ENCODE measurements at regions not wholly inside any gene's neighbourhood (a gene's known extent, or its start where the extent isn't known, plus 50 kb on each side); places are given as distances from the start of the nearest gene placed in this dataset.
"Not testable (repeated sequence)": the region's sequence is repeated elsewhere in the genome, so short reads cannot be mapped to it uniquely, and the experiment has no call there.

- ATAC-seq (no peak), DNase-seq (no peak)
- no peak for TF ChIP-seq POLR2A (IDR thresholded peaks at IDR 0.05)
- TF ChIP-seq, protein P1, sequence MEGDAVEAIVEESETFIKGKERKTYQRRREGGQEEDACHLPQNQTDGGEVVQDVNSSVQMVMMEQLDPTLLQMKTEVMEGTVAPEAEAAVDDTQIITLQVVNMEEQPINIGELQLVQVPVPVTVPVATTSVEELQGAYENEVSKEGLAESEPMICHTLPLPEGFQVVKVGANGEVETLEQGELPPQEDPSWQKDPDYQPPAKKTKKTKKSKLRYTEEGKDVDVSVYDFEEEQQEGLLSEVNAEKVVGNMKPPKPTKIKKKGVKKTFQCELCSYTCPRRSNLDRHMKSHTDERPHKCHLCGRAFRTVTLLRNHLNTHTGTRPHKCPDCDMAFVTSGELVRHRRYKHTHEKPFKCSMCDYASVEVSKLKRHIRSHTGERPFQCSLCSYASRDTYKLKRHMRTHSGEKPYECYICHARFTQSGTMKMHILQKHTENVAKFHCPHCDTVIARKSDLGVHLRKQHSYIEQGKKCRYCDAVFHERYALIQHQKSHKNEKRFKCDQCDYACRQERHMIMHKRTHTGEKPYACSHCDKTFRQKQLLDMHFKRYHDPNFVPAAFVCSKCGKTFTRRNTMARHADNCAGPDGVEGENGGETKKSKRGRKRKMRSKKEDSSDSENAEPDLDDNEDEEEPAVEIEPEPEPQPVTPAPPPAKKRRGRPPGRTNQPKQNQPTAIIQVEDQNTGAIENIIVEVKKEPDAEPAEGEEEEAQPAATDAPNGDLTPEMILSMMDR (IDR thresholded peaks at IDR 0.05 in 4 of 5, conservative IDR thresholded peaks at IDR 0.05 in 1 of 5), result no peak
- Histone ChIP-seq H3K27me3 (no peaks in the 10 kb centered on the region), H3K4me3 (no peak overlapping the region), H3K4me1 (peaks cover 0 to 4% of the 10 kb centered on the region in 2 donors), H3K9me3 (no peaks in the 10 kb centered on the region), H3K36me3 (no peaks in the 10 kb centered on the region), H3K27ac (no peak overlapping the region)
- intact Hi-C loops (cut with DNase I; ENCODE audit: low total_unique reads), result no loop called here
- in situ Hi-C loops (cut with MboI; ENCODE audit: low sequenced_read_pairs in 4 of 4), result no loop called here
Observed at GRCh38 chr6:139446768-139447655, 72.6 kb upstream of the CITED2 start.

DNA sequence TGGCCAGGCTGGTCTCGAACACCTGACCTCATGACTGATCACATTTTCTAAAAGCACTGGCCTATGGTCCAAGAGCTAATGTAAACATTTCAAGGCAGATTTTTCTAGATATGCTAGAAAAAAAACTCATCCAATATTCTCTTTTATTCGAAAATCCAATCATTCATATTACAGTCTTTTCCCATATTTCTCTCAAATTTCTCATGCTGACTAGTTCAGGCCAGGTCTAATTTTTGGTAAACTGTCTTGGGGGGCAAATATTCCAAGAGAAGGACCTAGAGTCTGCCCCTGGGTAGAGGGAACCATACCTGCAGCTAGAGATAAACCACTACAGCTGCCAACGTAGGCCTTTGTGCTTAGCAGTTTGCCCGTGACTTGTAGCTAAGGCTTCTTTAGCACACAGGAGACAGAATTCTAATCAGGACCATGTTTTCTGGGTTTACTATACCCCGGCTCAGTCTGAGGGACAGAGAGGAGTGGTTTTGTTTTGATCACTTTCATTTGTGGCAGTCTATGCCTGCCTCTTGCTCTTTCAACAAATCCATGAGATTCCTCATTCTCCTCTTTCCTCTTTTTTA lies 71.8 kb upstream of the CITED2 start:
- H3K27me3 ChIP-seq, result no peaks in the 10 kb centered on the region
- H3K4me3 ChIP-seq, result no peak overlapping the region
- H3K4me1 ChIP-seq, result peaks cover 0 to 4% of the 10 kb centered on the region in 2 donors
- H3K27ac ChIP-seq, result no peak overlapping the region
- ATAC-seq, result no peak
- H3K36me3 ChIP-seq, result no peaks in the 10 kb centered on the region
- TF ChIP-seq, protein P1 (IDR thresholded peaks at IDR 0.05 in 4 of 5, conservative IDR thresholded peaks at IDR 0.05 in 1 of 5), result no peak
- TF ChIP-seq POLR2A (IDR thresholded peaks at IDR 0.05), result no peak
- intact Hi-C loops (cut with DNase I; ENCODE audit: low total_unique reads) (no loop called here), in situ Hi-C loops (cut with MboI; ENCODE audit: low sequenced_read_pairs in 4 of 4) (no loop called here)
- H3K9me3 ChIP-seq, result no peaks in the 10 kb centered on the region
- DNase-seq, result no peak

GRCh38 chr6:139444273-139444787 lies 69.9 kb upstream of the CITED2 start:
- H3K27ac ChIP-seq; H3K4me3 ChIP-seq; H3K27me3 ChIP-seq; H3K4me1 ChIP-seq; DNase-seq; ATAC-seq; H3K9me3 ChIP-seq; intact Hi-C loops (cut with DNase I; ENCODE audit: low total_unique reads); in situ Hi-C loops (cut with MboI; ENCODE audit: low sequenced_read_pairs in 4 of 4); H3K36me3 ChIP-seq: not testable (repeated sequence)

- no peaks in the 10 kb centered on the region for H3K27me3 ChIP-seq
- no peak for ATAC-seq
- peaks cover 0 to 4% of the 10 kb centered on the region in 2 donors for H3K4me1 ChIP-seq
- in situ Hi-C loops (cut with MboI; ENCODE audit: low sequenced_read_pairs in 4 of 4), result no loop called here
- H3K9me3 ChIP-seq, result no peaks in the 10 kb centered on the region
- H3K4me3 ChIP-seq, result no peak overlapping the region
- H3K36me3 ChIP-seq, result no peaks in the 10 kb centered on the region
- no peak overlapping the region for H3K27ac ChIP-seq
- intact Hi-C loops (cut with DNase I; ENCODE audit: low total_unique reads), result no loop called here
- no peak for TF ChIP-seq POLR2A (IDR thresholded peaks at IDR 0.05)
- TF ChIP-seq, protein P1 (IDR thresholded peaks at IDR 0.05 in 4 of 5, conservative IDR thresholded peaks at IDR 0.05 in 1 of 5), result no peak
- no peak for DNase-seq
Observed at GRCh38 chr6:139443231-139444112, 69.0 kb upstream of the CITED2 start.
